Muscle layer of duodenum (tissue), 2 donors: ENCODE measurements at regions not wholly inside any gene's neighbourhood (a gene's known extent, or its start where the extent isn't known, plus 50 kb on each side); places are given as distances from the start of the nearest gene placed in this dataset.

Source experiments
- H3K27ac ChIP-seq: one replicate; pipeline ENCODE4 v1.7.0; 2013; ENCODE audit warnings: mild to moderate bottlenecking, low read length
- H3K27me3 ChIP-seq: one replicate; pipeline ENCODE4 v1.7.0; 2013; ENCODE audit warnings: low read depth, mild to moderate bottlenecking, control low read depth, low read length
- H3K36me3 ChIP-seq, 2 donors: one replicate each; pipeline ENCODE4 v1.7.0; 2013; ENCODE audit warnings: low read length in 2 of 2, control low read depth in 1 of 2, mild to moderate bottlenecking in 1 of 2; ENCODE audit not compliant: insufficient read depth in 2 of 2, control insufficient read depth in 1 of 2
- H3K4me1 ChIP-seq, 2 donors: one replicate each; pipeline ENCODE4 v1.7.0; 2013; ENCODE audit warnings: low read length in 2 of 2, mild to moderate bottlenecking in 2 of 2, control low read depth in 1 of 2, moderate library complexity in 1 of 2; ENCODE audit not compliant: insufficient read depth in 2 of 2, control insufficient read depth in 1 of 2
- H3K4me3 ChIP-seq, 2 donors: one replicate each; pipeline ENCODE4 v1.7.0; 2013; ENCODE audit warnings: low read length in 2 of 2, low read depth in 1 of 2, mild to moderate bottlenecking in 1 of 2
- H3K9me3 ChIP-seq, 2 donors: one replicate each; pipeline ENCODE4 v1.7.0; 2013; ENCODE audit warnings: low read length in 2 of 2, control low read depth in 1 of 2, mild to moderate bottlenecking in 1 of 2; ENCODE audit not compliant: control insufficient read depth in 1 of 2
- donor health status: healthy.

GRCh38 chr11:109806205-109806604 is 287.0 kb upstream of the ZC3H12C start:
- H3K4me3 ChIP-seq = no peak overlapping the region
- H3K9me3 ChIP-seq = peaks cover 0 to 3% of the 10 kb centered on the region in 2 donors
- H3K4me1 ChIP-seq = no peaks in the 10 kb centered on the region
- no peak overlapping the region for H3K27ac ChIP-seq
- H3K36me3 ChIP-seq = no peaks in the 10 kb centered on the region
- no peaks in the 10 kb centered on the region for H3K27me3 ChIP-seq

- H3K4me3 ChIP-seq = no peak overlapping the region
- no peaks in the 10 kb centered on the region for H3K27me3 ChIP-seq
- no peak overlapping the region for H3K27ac ChIP-seq
- H3K9me3 ChIP-seq = peaks cover 0 to 3% of the 10 kb centered on the region in 2 donors
- no peaks in the 10 kb centered on the region for H3K4me1 ChIP-seq
- no peaks in the 10 kb centered on the region for H3K36me3 ChIP-seq
These were observed 284.6 kb upstream of the ZC3H12C start for GRCh38 chr11:109808569-109808968.

- Histone ChIP-seq H3K9me3 (no peaks in the 10 kb centered on the region), H3K27me3 (no peaks in the 10 kb centered on the region), H3K4me1 (no peaks in the 10 kb centered on the region), H3K4me3 (no peak overlapping the region), H3K36me3 (no peaks in the 10 kb centered on the region), H3K27ac (no peak overlapping the region)
These were observed 278.4 kb upstream of the ZC3H12C start for GRCh38 chr11:109814824-109815223.

GRCh38 chr11:109815500-109816150 is 277.6 kb upstream of the ZC3H12C start:
- no peak overlapping the region for H3K27ac ChIP-seq
- no peak overlapping the region for H3K4me3 ChIP-seq
- no peaks in the 10 kb centered on the region for H3K9me3 ChIP-seq
- no peaks in the 10 kb centered on the region for H3K27me3 ChIP-seq
- H3K4me1 ChIP-seq = no peaks in the 10 kb centered on the region
- H3K36me3 ChIP-seq = no peaks in the 10 kb centered on the region

- no peaks in the 10 kb centered on the region for H3K4me1 ChIP-seq
- no peaks in the 10 kb centered on the region for H3K36me3 ChIP-seq
- no peaks in the 10 kb centered on the region for H3K27me3 ChIP-seq
- no peak overlapping the region for H3K27ac ChIP-seq
- no peak overlapping the region for H3K4me3 ChIP-seq
- H3K9me3 ChIP-seq = no peaks in the 10 kb centered on the region
These were observed 274.9 kb upstream of the ZC3H12C start for GRCh38 chr11:109818290-109818689.

- Histone ChIP-seq H3K36me3 (no peaks in the 10 kb centered on the region), H3K4me1 (no peaks in the 10 kb centered on the region), H3K9me3 (no peaks in the 10 kb centered on the region), H3K4me3 (no peak overlapping the region), H3K27ac (no peak overlapping the region), H3K27me3 (no peaks in the 10 kb centered on the region)
These were observed 273.8 kb upstream of the ZC3H12C start for GRCh38 chr11:109819410-109819809.

GRCh38 chr11:109821511-109821910 is 271.7 kb upstream of the ZC3H12C start:
- Histone ChIP-seq H3K4me1 (no peaks in the 10 kb centered on the region), H3K27ac (no peak overlapping the region), H3K27me3 (no peaks in the 10 kb centered on the region), H3K4me3 (no peak overlapping the region), H3K9me3 (no peaks in the 10 kb centered on the region), H3K36me3 (no peaks in the 10 kb centered on the region)

- no peaks in the 10 kb centered on the region for H3K4me1 ChIP-seq
- no peak overlapping the region for H3K27ac ChIP-seq
- no peak overlapping the region for H3K4me3 ChIP-seq
- no peaks in the 10 kb centered on the region for H3K36me3 ChIP-seq
- H3K9me3 ChIP-seq = no peaks in the 10 kb centered on the region
- no peaks in the 10 kb centered on the region for H3K27me3 ChIP-seq
These were observed 270.6 kb upstream of the ZC3H12C start for GRCh38 chr11:109822436-109823102.

GRCh38 chr11:109828387-109828786 is 264.8 kb upstream of the ZC3H12C start:
- H3K4me3 ChIP-seq = no peak overlapping the region
- H3K27me3 ChIP-seq = no peaks in the 10 kb centered on the region
- no peaks in the 10 kb centered on the region for H3K4me1 ChIP-seq
- H3K27ac ChIP-seq = no peak overlapping the region
- H3K9me3 ChIP-seq = peaks cover 0 to 4% of the 10 kb centered on the region in 2 donors
- H3K36me3 ChIP-seq = no peaks in the 10 kb centered on the region

- Histone ChIP-seq H3K4me1 (no peaks in the 10 kb centered on the region), H3K27ac (no peak overlapping the region), H3K27me3 (no peaks in the 10 kb centered on the region), H3K4me3 (no peak overlapping the region), H3K9me3 (no peaks in the 10 kb centered on the region), H3K36me3 (no peaks in the 10 kb centered on the region)
These were observed 255.2 kb upstream of the ZC3H12C start for GRCh38 chr11:109838026-109838425.

- H3K9me3 ChIP-seq = no peaks in the 10 kb centered on the region
- H3K36me3 ChIP-seq = no peaks in the 10 kb centered on the region
- H3K4me1 ChIP-seq = no peaks in the 10 kb centered on the region
- H3K27ac ChIP-seq = no peak overlapping the region
- H3K27me3 ChIP-seq = no peaks in the 10 kb centered on the region
- H3K4me3 ChIP-seq = no peak overlapping the region
These were observed 247.8 kb upstream of the ZC3H12C start for GRCh38 chr11:109845437-109845836.

- Histone ChIP-seq H3K27ac (no peak overlapping the region), H3K36me3 (no peaks in the 10 kb centered on the region), H3K4me3 (no peak overlapping the region), H3K27me3 (no peaks in the 10 kb centered on the region), H3K4me1 (no peaks in the 10 kb centered on the region), H3K9me3 (no peaks in the 10 kb centered on the region)
These were observed 245.6 kb upstream of the ZC3H12C start for GRCh38 chr11:109847621-109848020.
